Sigmoid colon (tissue), 6 donors: ENCODE measurements at regions not wholly inside any gene's neighbourhood (a gene's known extent, or its start where the extent isn't known, plus 50 kb on each side); places are given as distances from the start of the nearest gene placed in this dataset.
"Not testable (repeated sequence)": the region's sequence is repeated elsewhere in the genome, so short reads cannot be mapped to it uniquely, and the experiment has no call there.

Experiments
- DNase-seq: peaks from one replicate; pipeline ENCODE4 v3.0.0-alpha.2; 2019
- H3K27ac ChIP-seq, 4 donors: fragments of 200-600 bp; sonication (generic); one replicate each; pipeline ENCODE4 v1.5.1; 2016 to 2019; ENCODE audit warnings: mild to moderate bottlenecking in 1 of 4
- H3K27me3 ChIP-seq, 3 donors: fragments of 200-600 bp; sonication (generic); one replicate each; pipeline ENCODE4 v1.5.1; 2019; ENCODE audit warnings: mild to moderate bottlenecking in 1 of 3
- H3K36me3 ChIP-seq, 4 donors: fragments of 200-600 bp; sonication (generic); one replicate each; pipeline ENCODE4 v1.5.1; 2016 to 2019
- H3K4me1 ChIP-seq, 4 donors: fragments of 200-600 bp; sonication (generic); one replicate each; pipeline ENCODE4 v1.5.1; 2017 to 2019
- H3K4me3 ChIP-seq, 4 donors: fragments of 200-600 bp; sonication (generic); one replicate each; pipeline ENCODE4 v1.5.1; 2017 to 2019; ENCODE audit warnings: mild to moderate bottlenecking in 2 of 4, moderate library complexity in 1 of 4
- H3K9me3 ChIP-seq, 4 donors: fragments of 200-600 bp in 3 of 4; sonication (generic) in 3 of 4; one replicate each; pipeline versions ENCODE4 v1.5.1 to v1.6.1; 2013 to 2019
- CTCF ChIP-seq, 4 experiments: fragments of 450-650 bp in 3 of 4; fragments of 200-600 bp in 1 of 4; IDR thresholded peaks; one replicate each; pipeline ENCODE4 v1.5.1; 2016 to 2019; ENCODE audit warnings: antibody characterized with exemption in 4 of 4, mild to moderate bottlenecking in 3 of 4, moderate library complexity in 2 of 4
- EP300 ChIP-seq, 4 donors: sonication (generic); formaldehyde crosslinking; IDR thresholded peaks; one replicate each; pipeline ENCODE4 v1.6.1; 2017; ENCODE audit warnings: antibody characterized with exemption in 4 of 4
- POLR2A ChIP-seq, 2 donors: fragments of 450-650 bp; IDR thresholded peaks; one replicate each; pipeline ENCODE4 v1.6.1; 2016; ENCODE audit warnings: antibody characterized with exemption in 2 of 2, mild to moderate bottlenecking in 2 of 2, moderate library complexity in 2 of 2
- POLR2AphosphoS5 ChIP-seq, 4 donors: sonication (generic); formaldehyde crosslinking; IDR thresholded peaks; one replicate each; pipeline ENCODE4 v1.6.1; 2017; ENCODE audit warnings: antibody characterized with exemption in 4 of 4
- WGBS, 2 donors: extraction: QIAGEN DNeasy Blood & Tissue Kit; methylation state at CpG; one replicate each; pipeline ENCODE4 v1.1.7; 2013; 5-methylcytosine and 5-hydroxymethylcytosine counted together
- intact Hi-C: fragments of 100-400 bp; cut with DNase I; formaldehyde crosslinking; loops from one replicate; pipeline ENCODE4 v1.15.1; 2023
- donor health status: healthy with polysubstance abuse.
- donor health status: healthy.

- no peaks in the 10 kb centered on the region for H3K27me3 ChIP-seq
- no peaks in the 10 kb centered on the region for H3K9me3 ChIP-seq
- no peak for DNase-seq
- H3K4me1 ChIP-seq: peaks cover 0 to 12% (median 5%) of the 10 kb centered on the region in 4 donors
- no peak overlapping the region for H3K4me3 ChIP-seq
- H3K27ac ChIP-seq: no peak overlapping the region
- WGBS, 2 donors: 90 to 93% methylated on average over 3 of the region's 3 CpGs
- intact Hi-C loops: no loop called here
- no peak for TF ChIP-seq EP300 (IDR thresholded peaks at IDR 0.05)
- TF ChIP-seq POLR2AphosphoS5 (IDR thresholded peaks at IDR 0.05): no peak
- TF ChIP-seq POLR2A (IDR thresholded peaks at IDR 0.05): no peak
- TF ChIP-seq CTCF (IDR thresholded peaks at IDR 0.05): no peak
- H3K36me3 ChIP-seq: no peaks in the 10 kb centered on the region
Measured at GRCh38 chr4:26253968-26254367, 66.8 kb upstream of the RBPJ start.

DNA sequence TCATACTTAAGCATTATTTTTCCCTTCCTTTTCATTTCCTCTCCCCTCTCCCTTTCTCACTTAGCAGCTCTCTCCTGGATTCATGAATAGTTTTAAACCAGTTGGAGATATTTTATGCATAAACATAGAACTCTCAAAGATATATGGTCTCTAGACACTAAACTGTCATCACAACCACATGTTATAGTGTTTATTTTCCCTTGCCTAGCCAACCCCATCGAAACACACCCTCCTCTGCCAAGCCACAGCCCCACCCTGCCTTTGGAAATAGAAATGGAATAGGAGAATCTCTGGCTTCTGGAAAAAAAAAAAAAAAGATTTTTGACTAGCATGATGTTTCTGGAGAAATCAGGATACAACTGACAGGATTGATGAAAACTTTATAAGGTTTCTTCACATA lies 64.8 kb upstream of the RBPJ start:
- Histone ChIP-seq H3K4me1 (peaks cover 0 to 6% (median 0%) of the 10 kb centered on the region in 4 donors), H3K27me3 (no peaks in the 10 kb centered on the region), H3K36me3 (no peaks in the 10 kb centered on the region), H3K9me3 (no peaks in the 10 kb centered on the region), H3K4me3 (no peak overlapping the region), H3K27ac (no peak overlapping the region)
- intact Hi-C loops: no loop called here
- WGBS, 2 donors: 12 to 48% methylated on average over 1 of the region's 1 CpG
- no peak for TF ChIP-seq POLR2A (IDR thresholded peaks at IDR 0.05)
- no peak for TF ChIP-seq CTCF (IDR thresholded peaks at IDR 0.05)
- no peak for TF ChIP-seq POLR2AphosphoS5 (IDR thresholded peaks at IDR 0.05)
- no peak for TF ChIP-seq EP300 (IDR thresholded peaks at IDR 0.05)
- no peak for DNase-seq

DNA sequence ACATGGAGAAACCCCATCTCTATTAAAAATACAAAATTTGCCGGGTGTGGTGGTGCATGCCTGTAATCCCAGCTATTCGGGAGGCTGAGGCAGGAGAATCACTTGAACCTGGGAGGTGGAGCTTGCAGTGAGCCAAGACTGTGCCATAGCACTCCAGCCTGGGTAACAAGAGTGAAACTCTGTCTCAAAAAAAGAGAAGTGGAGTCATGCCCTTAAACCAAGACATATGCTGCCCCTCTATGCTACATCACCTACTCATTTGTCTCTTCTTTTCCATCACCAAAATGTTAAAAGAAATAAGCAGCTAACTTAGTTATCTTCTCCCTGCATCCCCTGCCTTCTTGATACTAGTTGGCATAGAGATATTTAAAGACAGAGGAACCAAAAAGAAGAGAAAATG lies 63.4 kb upstream of the RBPJ start:
- H3K36me3 ChIP-seq, H3K27me3 ChIP-seq, H3K27ac ChIP-seq, DNase-seq, H3K4me3 ChIP-seq, H3K4me1 ChIP-seq, intact Hi-C loops, H3K9me3 ChIP-seq: not testable (repeated sequence)
- 85 to 93% methylated on average over 2 of the region's 2 CpGs for WGBS, 2 donors

DNA sequence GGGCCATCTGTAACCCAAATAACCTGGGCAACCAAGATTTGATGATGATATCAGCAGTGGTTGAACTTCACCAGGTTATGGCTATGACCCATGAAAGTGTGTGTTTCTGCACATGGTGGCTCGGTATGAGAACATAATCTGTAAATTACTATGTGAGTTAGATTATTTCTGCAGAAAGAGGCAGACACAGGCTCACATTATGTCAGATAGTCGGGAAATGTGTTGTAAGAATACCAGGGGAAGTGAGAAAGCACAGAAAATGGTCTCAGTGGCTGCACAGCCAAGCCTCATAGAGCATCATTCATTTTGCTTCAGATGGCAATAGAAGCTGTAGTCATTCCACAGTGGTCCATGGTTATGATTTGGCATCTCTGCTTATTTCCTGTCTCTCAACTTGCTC lies 63.0 kb upstream of the RBPJ start:
- H3K9me3 ChIP-seq: no peaks in the 10 kb centered on the region
- 84 to 88% methylated on average over 2 of the region's 2 CpGs for WGBS, 2 donors
- intact Hi-C loops: no loop called here

GRCh38 chr4:26260571-26260970 lies 60.2 kb upstream of the RBPJ start:
- no peaks in the 10 kb centered on the region for H3K9me3 ChIP-seq
- H3K4me1 ChIP-seq: peaks cover 0 to 6% (median 0%) of the 10 kb centered on the region in 4 donors
- no peaks in the 10 kb centered on the region for H3K36me3 ChIP-seq
- intact Hi-C loops: no loop called here
- no peak for DNase-seq
- H3K27me3 ChIP-seq: no peaks in the 10 kb centered on the region
- H3K4me3 ChIP-seq: no peak overlapping the region
- 89 to 92% methylated on average over 2 of the region's 2 CpGs for WGBS, 2 donors
- TF ChIP-seq CTCF (IDR thresholded peaks at IDR 0.05) (no peak), POLR2AphosphoS5 (IDR thresholded peaks at IDR 0.05) (no peak), POLR2A (IDR thresholded peaks at IDR 0.05) (no peak), EP300 (IDR thresholded peaks at IDR 0.05) (no peak)
- no peak overlapping the region for H3K27ac ChIP-seq

More for the DNA sequence above, 63.0 kb upstream of the RBPJ start:
- no peak for TF ChIP-seq POLR2AphosphoS5 (IDR thresholded peaks at IDR 0.05)
- Histone ChIP-seq H3K27me3 (no peaks in the 10 kb centered on the region), H3K27ac (no peak overlapping the region), H3K36me3 (no peaks in the 10 kb centered on the region), H3K4me1 (peaks cover 0 to 6% (median 0%) of the 10 kb centered on the region in 4 donors), H3K4me3 (no peak overlapping the region)
- DNase-seq: no peak

DNA sequence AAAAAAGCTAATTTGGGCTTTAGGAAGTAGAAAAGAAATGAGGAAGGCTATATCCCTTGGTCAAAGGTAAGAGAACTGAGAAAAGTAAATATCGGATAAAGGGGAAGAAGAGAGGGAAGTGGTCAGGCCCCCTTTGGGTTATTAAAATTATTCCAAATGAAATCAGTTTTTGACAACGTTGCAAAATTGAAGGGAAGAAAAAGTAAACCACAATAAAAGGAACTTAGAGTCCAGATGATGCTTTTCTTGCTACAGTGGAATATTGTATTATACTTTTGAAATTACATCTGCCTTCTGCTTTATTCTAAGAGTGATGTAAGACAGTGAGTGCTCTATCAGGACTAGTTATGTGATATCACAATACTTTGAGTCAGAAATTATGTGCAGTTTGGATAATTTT lies 59.4 kb upstream of the RBPJ start:
- Histone ChIP-seq H3K36me3 (no peaks in the 10 kb centered on the region), H3K27me3 (no peaks in the 10 kb centered on the region), H3K4me3 (no peak overlapping the region), H3K9me3 (no peaks in the 10 kb centered on the region), H3K27ac (no peak overlapping the region), H3K4me1 (peaks cover 0 to 3% (median 2%) of the 10 kb centered on the region in 4 donors)
- WGBS, 2 donors: 38 to 41% methylated on average over 2 of the region's 2 CpGs
- TF ChIP-seq EP300 (IDR thresholded peaks at IDR 0.05): no peak
- no peak for TF ChIP-seq POLR2AphosphoS5 (IDR thresholded peaks at IDR 0.05)
- TF ChIP-seq CTCF (IDR thresholded peaks at IDR 0.05): no peak
- TF ChIP-seq POLR2A (IDR thresholded peaks at IDR 0.05): no peak
- intact Hi-C loops: no loop called here
- no peak for DNase-seq
